Neural progenitor cell (in vitro differentiated cells): ENCODE measurements at regions not wholly inside any gene's neighbourhood (a gene's known extent, or its start where the extent isn't known, plus 50 kb on each side); places are given as distances from the start of the nearest gene placed in this dataset.

Experiments
- DNase-seq: peaks from one replicate; pipeline ENCODE4 v3.0.0-alpha.2; 2016; ENCODE audit warnings: low spot score
- H2AFZ ChIP-seq: fragments of 200-600 bp; sonication (generic); replicated peaks from 2 replicates; pipeline ENCODE4 v1.6.1; 2016; ENCODE audit warnings: antibody characterized with exemption
- H3F3A ChIP-seq: fragments of 200-600 bp; sonication (generic); 2 replicates; pipeline ENCODE4 v1.6.1; 2016; ENCODE audit warnings: antibody characterized with exemption, low read depth
- H3K27ac ChIP-seq: fragments of 200-600 bp; sonication (generic); 2 replicates; pipeline ENCODE4 v1.5.1; 2016; ENCODE audit warnings: mild to moderate bottlenecking
- H3K27me3 ChIP-seq: fragments of 200-600 bp; sonication (generic); 2 replicates; pipeline ENCODE4 v1.6.1; 2016; ENCODE audit warnings: mild to moderate bottlenecking, moderate library complexity
- H3K36me3 ChIP-seq: fragments of 200-600 bp; sonication (generic); 2 replicates; pipeline ENCODE4 v1.5.1; 2016
- H3K4me1 ChIP-seq: fragments of 200-600 bp; sonication (generic); 2 replicates; pipeline ENCODE4 v1.6.1; 2016; ENCODE audit warnings: mixed run types
- H3K4me2 ChIP-seq: fragments of 200-600 bp; sonication (generic); 2 replicates; pipeline ENCODE4 v1.6.1; 2016
- H3K4me3 ChIP-seq: fragments of 200-600 bp; sonication (generic); 2 replicates; pipeline ENCODE4 v1.5.1; 2016
- H3K79me2 ChIP-seq: fragments of 200-600 bp; sonication (generic); 2 replicates; pipeline ENCODE4 v1.6.1; 2016; ENCODE audit warnings: low read depth
- H3K9ac ChIP-seq: fragments of 200-600 bp; sonication (generic); 2 replicates; pipeline ENCODE4 v1.6.1; 2016
- H3K9me3 ChIP-seq: fragments of 200-600 bp; sonication (generic); 2 replicates; pipeline ENCODE4 v1.5.1; 2016; ENCODE audit warnings: low read depth
- H4K20me1 ChIP-seq: fragments of 200-600 bp; sonication (generic); 2 replicates; pipeline ENCODE4 v1.6.1; 2016; ENCODE audit warnings: low read depth
- H3K27ac Mint-ChIP-seq: 3 replicates; pipeline ENCODE4 v1.8.0; 2021; ENCODE audit warnings: mixed read lengths
- H3K27me3 Mint-ChIP-seq: 2 replicates; pipeline ENCODE4 v1.8.0; 2022; ENCODE audit warnings: low read depth, mild to moderate bottlenecking, inconsistent platforms, moderate library complexity, mixed read lengths; ENCODE audit not compliant: insufficient read depth
- H3K36me3 Mint-ChIP-seq: 3 replicates; pipeline ENCODE4 v1.8.0; 2021; ENCODE audit warnings: mixed read lengths
- H3K4me1 Mint-ChIP-seq: 3 replicates; pipeline ENCODE4 v1.8.0; 2021; ENCODE audit warnings: mixed read lengths
- H3K4me3 Mint-ChIP-seq: 3 replicates; pipeline ENCODE4 v1.8.0; 2021; ENCODE audit warnings: mild to moderate bottlenecking, moderate library complexity, mixed read lengths
- H3K9me3 Mint-ChIP-seq: 3 replicates; pipeline ENCODE4 v1.8.0; 2020; ENCODE audit warnings: mixed read lengths
- EZH2 ChIP-seq: fragments of 200-600 bp; sonication (generic); IDR thresholded peaks from 2 replicates; pipeline ENCODE4 v1.6.1; 2017; ENCODE audit warnings: antibody characterized with exemption, mild to moderate bottlenecking, moderate library complexity
- EZH2phosphoT487 ChIP-seq: fragments of 200-600 bp; sonication (generic); IDR thresholded peaks from 2 replicates; pipeline ENCODE4 v1.6.1; 2017; ENCODE audit warnings: antibody characterized with exemption
- TF ChIP-seq, protein P1 (sequence below): fragments of 200-600 bp; sonication (generic); IDR thresholded peaks from 2 replicates; pipeline ENCODE4 v1.5.1; 2017; ENCODE audit warnings: antibody characterized with exemption, mild to moderate bottlenecking

DNA sequence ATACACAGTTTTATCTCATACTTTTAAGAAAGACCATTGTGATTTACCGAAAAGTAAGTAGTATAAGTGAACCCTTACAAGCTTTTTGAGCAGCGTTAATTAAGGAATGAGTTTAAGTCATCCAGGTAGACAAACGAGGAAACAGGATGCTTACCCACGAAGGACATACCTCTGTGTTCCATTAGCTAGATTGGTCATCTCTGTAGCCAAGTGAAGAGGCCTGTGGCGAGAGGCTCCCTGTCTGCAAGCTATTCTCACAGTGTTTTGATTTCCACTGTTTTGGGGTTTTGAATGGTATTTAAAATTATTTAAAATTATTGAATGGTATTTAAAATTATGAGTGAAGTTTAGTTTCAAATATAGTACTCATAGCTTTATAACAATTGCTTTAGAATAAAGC, 342.1 kb upstream of the RGS6 start:
- H3K4me1 ChIP-seq, result peaks cover 38% of the 10 kb centered on the region
- peaks cover 2% of the 10 kb centered on the region for H3K27me3 Mint-ChIP-seq
- peaks cover 7% of the 10 kb centered on the region for H3K36me3 Mint-ChIP-seq
- H3K79me2 ChIP-seq, result peaks cover 20% of the 10 kb centered on the region
- no peaks in the 10 kb centered on the region for H3K9me3 ChIP-seq
- no peaks in the 10 kb centered on the region for H3K36me3 ChIP-seq
- H3K27ac ChIP-seq, result no peak overlapping the region
- no peaks in the 10 kb centered on the region for H3K9me3 Mint-ChIP-seq
- no peak overlapping the region for H2AFZ ChIP-seq
- H3K4me2 ChIP-seq, result no peak overlapping the region
- no peaks in the 10 kb centered on the region for H4K20me1 ChIP-seq
- DNase-seq, result no peak
- H3K4me1 Mint-ChIP-seq, result peaks cover 15% of the 10 kb centered on the region
- H3K4me3 Mint-ChIP-seq, result no peak overlapping the region
- no peak overlapping the region for H3K27ac Mint-ChIP-seq
- no peak overlapping the region for H3K4me3 ChIP-seq
- TF ChIP-seq, protein P1, sequence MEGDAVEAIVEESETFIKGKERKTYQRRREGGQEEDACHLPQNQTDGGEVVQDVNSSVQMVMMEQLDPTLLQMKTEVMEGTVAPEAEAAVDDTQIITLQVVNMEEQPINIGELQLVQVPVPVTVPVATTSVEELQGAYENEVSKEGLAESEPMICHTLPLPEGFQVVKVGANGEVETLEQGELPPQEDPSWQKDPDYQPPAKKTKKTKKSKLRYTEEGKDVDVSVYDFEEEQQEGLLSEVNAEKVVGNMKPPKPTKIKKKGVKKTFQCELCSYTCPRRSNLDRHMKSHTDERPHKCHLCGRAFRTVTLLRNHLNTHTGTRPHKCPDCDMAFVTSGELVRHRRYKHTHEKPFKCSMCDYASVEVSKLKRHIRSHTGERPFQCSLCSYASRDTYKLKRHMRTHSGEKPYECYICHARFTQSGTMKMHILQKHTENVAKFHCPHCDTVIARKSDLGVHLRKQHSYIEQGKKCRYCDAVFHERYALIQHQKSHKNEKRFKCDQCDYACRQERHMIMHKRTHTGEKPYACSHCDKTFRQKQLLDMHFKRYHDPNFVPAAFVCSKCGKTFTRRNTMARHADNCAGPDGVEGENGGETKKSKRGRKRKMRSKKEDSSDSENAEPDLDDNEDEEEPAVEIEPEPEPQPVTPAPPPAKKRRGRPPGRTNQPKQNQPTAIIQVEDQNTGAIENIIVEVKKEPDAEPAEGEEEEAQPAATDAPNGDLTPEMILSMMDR, result no peak
- TF ChIP-seq EZH2 (no peak), EZH2phosphoT487 (no peak)
- no peak overlapping the region for H3K9ac ChIP-seq
- H3K27me3 ChIP-seq, result no peaks in the 10 kb centered on the region
- peaks cover 31% of the 10 kb centered on the region for H3F3A ChIP-seq

DNA sequence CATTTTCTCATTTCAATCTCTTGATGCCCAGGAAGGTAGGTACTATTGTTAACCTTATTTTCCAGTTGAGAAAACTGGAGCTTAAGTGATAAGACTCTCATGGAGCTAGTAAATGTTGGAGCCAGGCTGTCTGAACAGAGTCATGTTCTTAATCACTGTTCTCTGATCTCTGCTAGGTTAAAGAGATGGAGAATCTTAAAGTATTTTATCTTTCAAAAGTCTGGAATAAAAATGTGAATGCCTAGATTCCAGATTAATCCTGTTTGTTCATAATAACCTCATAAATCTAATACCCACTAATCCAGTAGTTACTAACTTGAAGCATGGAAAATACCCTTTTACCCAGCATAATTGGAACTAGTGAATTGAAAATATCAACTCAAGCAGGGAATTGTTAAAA, 341.0 kb upstream of the RGS6 start:
- H3K9me3 ChIP-seq, result no peaks in the 10 kb centered on the region
- Mint-ChIP-seq H3K27ac (no peak overlapping the region), H3K36me3 (peaks cover 7% of the 10 kb centered on the region), H3K9me3 (no peaks in the 10 kb centered on the region), H3K27me3 (peaks cover 2% of the 10 kb centered on the region), H3K4me3 (no peak overlapping the region), H3K4me1 (peaks cover 12% of the 10 kb centered on the region)
- peaks cover 22% of the 10 kb centered on the region for H3K79me2 ChIP-seq
- no peak for DNase-seq
- no peak for TF ChIP-seq EZH2
- TF ChIP-seq, protein P1, result no peak
- no peak for TF ChIP-seq EZH2phosphoT487
- H3K4me3 ChIP-seq, result no peak overlapping the region
- H3K36me3 ChIP-seq, result no peaks in the 10 kb centered on the region
- H3K9ac ChIP-seq, result no peak overlapping the region
- no peak overlapping the region for H3K27ac ChIP-seq
- H3K27me3 ChIP-seq, result no peaks in the 10 kb centered on the region
- peaks cover 24% of the 10 kb centered on the region for H3F3A ChIP-seq
- H4K20me1 ChIP-seq, result no peaks in the 10 kb centered on the region
- H2AFZ ChIP-seq, result no peak overlapping the region
- H3K4me2 ChIP-seq, result no peak overlapping the region
- H3K4me1 ChIP-seq, result peaks cover 38% of the 10 kb centered on the region

DNA sequence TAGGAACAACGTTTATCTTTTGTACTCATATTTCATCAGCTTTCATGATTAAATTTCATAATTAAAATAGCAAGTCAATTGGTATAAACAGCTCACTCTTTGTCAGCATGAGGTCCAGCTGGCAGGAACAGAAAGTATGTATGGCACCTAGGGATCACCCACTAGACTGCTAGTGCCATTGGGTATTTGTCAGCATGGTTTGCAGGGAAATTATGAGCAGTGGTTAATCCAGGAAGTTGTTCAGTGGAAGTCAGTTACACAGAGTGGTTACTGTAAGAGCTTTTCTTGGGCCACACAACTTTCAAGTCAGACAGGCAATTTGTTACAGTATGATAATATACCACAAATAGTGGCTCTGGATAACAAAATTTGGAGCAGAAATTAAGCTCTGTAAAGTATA, 340.3 kb upstream of the RGS6 start:
- Histone ChIP-seq H3K4me1 (peaks cover 33% of the 10 kb centered on the region), H3K4me2 (no peak overlapping the region), H3K27me3 (no peaks in the 10 kb centered on the region), H2AFZ (no peak overlapping the region), H4K20me1 (no peaks in the 10 kb centered on the region), H3F3A (peaks cover 17% of the 10 kb centered on the region), H3K27ac (no peak overlapping the region), H3K9ac (no peak overlapping the region), H3K9me3 (no peaks in the 10 kb centered on the region), H3K79me2 (peaks cover 27% of the 10 kb centered on the region), H3K36me3 (no peaks in the 10 kb centered on the region), H3K4me3 (no peak overlapping the region)
- Mint-ChIP-seq H3K4me1 (peaks cover 6% of the 10 kb centered on the region), H3K9me3 (no peaks in the 10 kb centered on the region), H3K27ac (no peak overlapping the region), H3K27me3 (peaks cover 2% of the 10 kb centered on the region), H3K36me3 (peaks cover 7% of the 10 kb centered on the region), H3K4me3 (no peak overlapping the region)
- no peak for DNase-seq
- TF ChIP-seq EZH2phosphoT487 (no peak), EZH2 (no peak)
- TF ChIP-seq, protein P1, result no peak

DNA sequence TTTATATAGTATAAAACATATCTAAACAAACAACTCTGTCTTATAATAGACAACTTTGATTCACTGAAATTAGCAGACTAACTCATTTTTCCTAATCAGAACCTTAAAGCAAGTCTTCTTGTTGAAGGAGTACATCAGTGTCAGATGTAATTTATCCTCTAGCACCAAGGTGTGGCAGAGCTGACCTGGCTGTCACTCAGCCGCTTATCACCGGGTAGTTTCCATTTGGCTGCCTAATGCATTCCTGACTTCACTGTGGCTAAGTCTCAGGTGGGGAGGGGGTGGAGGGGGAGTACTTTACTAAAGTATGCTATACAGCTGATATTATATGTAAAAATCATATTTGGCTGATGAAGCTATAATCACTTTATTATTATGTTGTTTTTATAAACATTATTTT, 339.9 kb upstream of the RGS6 start:
- Mint-ChIP-seq H3K4me3 (no peak overlapping the region), H3K9me3 (peaks cover 3% of the 10 kb centered on the region), H3K36me3 (peaks cover 9% of the 10 kb centered on the region), H3K27me3 (peaks cover 2% of the 10 kb centered on the region), H3K4me1 (peaks cover 6% of the 10 kb centered on the region), H3K27ac (no peak overlapping the region)
- Histone ChIP-seq H3K79me2 (peaks cover 27% of the 10 kb centered on the region), H3K27ac (no peak overlapping the region), H3K9ac (no peak overlapping the region), H3K36me3 (no peaks in the 10 kb centered on the region), H3K4me3 (no peak overlapping the region), H3K4me2 (no peak overlapping the region), H3F3A (peaks cover 16% of the 10 kb centered on the region), H3K9me3 (no peaks in the 10 kb centered on the region), H4K20me1 (no peaks in the 10 kb centered on the region), H2AFZ (no peak overlapping the region), H3K4me1 (peaks cover 28% of the 10 kb centered on the region), H3K27me3 (no peaks in the 10 kb centered on the region)
- DNase-seq, result no peak
- TF ChIP-seq EZH2 (no peak), EZH2phosphoT487 (no peak)
- TF ChIP-seq, protein P1, result no peak
